Hematopoietic multipotent progenitor cell (in vitro differentiated cells): ENCODE measurements at regions not wholly inside any gene's neighbourhood (a gene's known extent, or its start where the extent isn't known, plus 50 kb on each side); places are given as distances from the start of the nearest gene placed in this dataset.

Source experiments
- DNase-seq, 3 donors: peaks; one replicate each; pipeline ENCODE4 v3.0.0-alpha.2; 2011 to 2015; ENCODE audit warnings: low read depth in 2 of 3, low spot score in 2 of 3

DNA sequence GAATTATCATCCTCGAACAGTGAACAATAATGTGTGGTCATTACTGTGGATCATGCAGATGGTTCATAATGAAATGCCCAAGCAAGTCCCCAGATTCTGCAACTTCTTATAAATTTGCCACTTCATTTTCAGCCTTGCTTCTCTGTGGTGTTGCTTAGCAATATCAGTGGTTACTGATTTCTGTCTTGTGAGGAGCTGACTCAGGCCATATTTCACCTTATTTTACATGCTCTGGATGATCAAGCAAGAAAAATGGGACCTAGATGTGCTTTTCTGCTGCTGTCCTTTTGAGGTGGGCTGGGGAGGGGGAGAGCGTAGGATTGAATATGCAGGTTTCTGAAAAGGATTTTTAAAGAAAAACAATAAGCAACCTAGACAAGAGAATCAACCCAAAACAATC lies 188.3 kb downstream of the SLC24A2 start:
- no peak for DNase-seq

DNA sequence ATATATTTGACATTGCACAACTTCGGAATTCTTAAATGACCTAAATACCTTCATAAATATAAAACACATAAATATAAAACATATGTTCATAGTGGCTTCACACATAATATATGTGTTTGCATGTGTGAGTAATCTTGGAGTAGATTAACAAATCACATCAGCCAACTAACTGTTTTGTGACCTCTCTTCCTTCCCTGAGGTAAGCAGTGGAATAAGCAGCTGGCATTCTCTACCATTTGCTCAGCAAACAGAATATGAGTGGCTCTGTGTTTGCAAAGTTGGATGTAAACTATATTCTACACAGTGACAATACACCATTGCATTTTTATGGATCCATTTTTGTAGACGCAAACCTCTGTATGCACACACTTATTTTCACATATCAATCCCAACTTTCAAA lies 189.9 kb downstream of the ACER2 start:
- no peak for DNase-seq

- no peak for DNase-seq
Observed at GRCh38 chr9:19597176-19597575, 188.4 kb downstream of the ACER2 start.

DNA sequence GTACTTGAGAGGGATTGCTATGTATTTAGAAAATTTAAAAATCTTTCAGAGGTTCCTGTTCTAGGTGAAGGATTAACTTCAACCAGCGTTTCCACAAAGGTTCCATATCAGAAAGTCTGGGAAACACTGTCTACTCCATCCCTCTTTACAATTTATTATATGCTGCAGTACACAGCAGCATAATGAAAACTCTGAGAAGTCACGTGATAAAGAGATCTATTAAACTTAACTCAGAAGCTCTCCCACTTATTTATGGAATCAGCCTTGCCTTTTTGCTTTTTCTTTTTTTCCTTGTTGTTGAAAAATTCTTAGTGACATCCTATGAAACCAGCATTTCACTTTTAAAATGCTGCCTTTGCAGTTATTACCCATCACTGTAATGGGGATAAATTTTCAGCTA lies 186.2 kb downstream of the ACER2 start:
- DNase-seq, result no peak

DNA sequence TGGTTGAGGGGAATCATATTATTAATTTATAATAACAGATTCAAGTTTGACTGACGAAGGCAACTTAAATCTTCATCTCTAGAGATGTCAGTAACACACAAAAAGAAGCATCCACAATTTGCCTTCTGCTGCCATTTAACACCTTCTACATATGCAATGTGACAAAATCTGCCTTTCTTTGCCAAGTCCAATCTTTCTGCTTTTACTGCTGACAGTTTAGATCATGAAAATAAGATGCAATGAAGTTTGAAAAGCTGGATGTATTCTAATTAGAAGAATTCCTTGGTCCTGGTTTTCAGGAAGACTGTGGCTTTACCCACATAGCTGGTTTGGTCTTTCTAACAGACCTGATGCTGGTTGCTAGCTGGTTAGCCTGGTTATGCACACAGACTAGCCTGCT lies 178.9 kb downstream of the ACER2 start:
- no peak for DNase-seq

DNA sequence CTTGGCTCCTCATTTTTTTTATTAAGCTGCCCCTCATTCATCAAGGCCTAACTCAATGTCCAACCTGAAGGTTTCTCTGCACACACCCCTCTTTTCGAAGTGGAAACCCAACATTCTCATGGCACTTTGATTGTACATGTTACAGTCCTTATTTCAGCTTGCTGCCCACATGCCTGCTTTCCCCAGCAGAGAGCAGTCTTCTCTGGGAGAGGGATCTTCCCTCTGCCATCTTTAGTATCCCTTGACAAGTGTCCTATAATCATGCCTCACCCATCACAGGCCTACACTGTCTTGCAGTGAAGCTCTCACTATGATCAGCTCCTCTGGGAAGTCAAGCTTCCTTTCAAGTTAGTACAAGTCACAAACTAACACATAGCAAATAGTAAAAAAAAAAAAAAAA lies 175.1 kb downstream of the ACER2 start:
- DNase-seq, result no peak

DNA sequence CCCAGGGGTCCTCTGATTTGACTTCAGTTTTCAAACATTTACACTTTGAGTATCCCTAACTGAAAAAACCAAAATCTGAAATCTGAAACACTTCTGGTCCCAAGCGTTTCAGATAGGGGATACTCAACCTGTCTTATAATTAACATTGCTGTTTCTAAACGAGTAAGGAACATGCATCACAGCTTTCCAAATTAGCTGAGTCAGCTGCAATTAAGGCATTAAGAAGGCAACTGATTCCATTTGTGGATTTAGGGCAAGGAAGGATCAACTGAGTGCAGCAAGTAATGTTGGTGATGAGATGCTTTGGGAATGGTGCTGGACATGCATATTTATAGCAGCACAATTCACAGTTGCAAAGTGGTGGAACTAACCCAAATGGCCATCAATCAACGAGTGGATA lies 168.6 kb downstream of the ACER2 start:
- no peak for DNase-seq

DNA sequence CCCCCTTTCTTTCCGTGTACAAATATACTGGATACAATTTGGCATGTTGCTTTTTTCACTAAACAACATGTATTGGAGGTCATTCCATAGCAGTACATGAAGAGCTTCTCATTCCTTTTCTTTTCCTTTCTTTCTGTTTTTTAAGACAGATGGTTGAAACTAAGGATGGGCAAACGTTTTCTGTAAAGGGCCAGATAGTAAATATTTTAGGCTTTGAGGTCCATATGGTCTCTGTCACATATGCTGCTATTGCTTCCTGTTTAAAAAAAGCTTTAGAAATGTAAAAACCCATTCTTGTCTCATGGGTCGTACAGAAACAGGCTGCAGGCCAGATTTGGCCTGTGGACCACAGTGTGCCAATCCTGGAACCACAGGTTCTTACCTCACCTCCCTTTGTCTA lies 160.1 kb downstream of the ACER2 start:
- no peak for DNase-seq

- no peak for DNase-seq
Observed at GRCh38 chr9:19564396-19565061, 155.7 kb downstream of the ACER2 start.

- no peak for DNase-seq
Observed at GRCh38 chr9:19555214-19555613, 146.4 kb downstream of the ACER2 start.

GRCh38 chr9:19554529-19554928 lies 145.7 kb downstream of the ACER2 start:
- DNase-seq, result no peak

DNA sequence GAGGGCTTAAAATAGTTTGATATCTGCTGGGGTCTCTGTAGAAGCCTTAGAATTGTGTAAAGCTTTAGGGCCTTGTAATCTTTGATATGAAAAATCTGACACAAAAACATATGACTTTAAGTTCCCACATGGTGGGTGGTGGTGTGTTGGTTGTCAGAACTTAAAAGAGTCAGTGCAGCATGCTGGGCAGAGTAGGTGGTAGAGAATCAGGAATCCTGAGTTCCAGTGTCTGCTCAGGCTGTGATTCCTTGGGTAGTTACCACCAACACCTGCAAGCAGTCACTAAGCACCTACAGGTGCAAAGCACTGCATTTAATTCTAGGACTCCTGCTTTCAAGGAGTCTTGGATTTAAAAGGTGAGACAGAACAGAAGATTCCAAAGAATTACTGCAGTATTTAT lies 144.6 kb downstream of the ACER2 start:
- DNase-seq, result no peak

DNA sequence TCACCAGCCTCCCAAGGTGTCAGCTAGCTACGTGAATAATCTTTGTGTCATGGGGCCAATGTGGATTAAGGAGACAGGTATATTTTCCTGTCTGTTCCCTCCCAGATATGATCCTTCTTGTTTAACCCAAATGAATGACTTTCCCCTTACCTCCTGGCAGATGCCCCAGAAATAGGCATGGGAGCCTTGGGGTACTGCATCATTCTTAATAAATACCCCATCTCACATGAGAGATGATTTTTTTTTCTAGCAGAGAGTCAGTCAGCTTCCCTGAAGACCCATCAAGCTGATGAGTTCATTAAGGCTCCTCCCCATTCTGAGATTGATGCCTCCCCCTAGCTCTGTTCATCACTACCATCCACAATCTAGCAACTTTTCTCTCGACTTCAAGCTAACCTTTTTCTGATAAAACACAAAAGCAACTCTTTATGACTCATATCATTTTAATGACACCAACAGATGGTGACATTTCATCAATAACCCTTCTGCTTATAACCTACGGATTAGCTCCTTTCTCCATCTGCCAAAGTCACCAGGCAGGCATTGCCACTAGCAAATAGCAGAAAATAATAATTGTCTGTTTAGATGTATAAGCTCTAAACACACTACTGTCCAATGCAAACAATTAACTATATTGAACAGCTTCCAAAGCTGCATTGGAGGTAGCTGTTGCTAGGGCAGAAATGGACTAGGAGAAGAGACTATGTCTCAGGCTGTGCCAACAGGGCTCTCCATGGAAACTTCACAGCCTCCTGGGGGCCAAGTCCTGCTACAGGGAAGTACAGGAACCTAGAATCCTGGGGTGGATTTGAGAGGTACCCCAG lies 143.7 kb downstream of the ACER2 start:
- DNase-seq, result no peak

DNA sequence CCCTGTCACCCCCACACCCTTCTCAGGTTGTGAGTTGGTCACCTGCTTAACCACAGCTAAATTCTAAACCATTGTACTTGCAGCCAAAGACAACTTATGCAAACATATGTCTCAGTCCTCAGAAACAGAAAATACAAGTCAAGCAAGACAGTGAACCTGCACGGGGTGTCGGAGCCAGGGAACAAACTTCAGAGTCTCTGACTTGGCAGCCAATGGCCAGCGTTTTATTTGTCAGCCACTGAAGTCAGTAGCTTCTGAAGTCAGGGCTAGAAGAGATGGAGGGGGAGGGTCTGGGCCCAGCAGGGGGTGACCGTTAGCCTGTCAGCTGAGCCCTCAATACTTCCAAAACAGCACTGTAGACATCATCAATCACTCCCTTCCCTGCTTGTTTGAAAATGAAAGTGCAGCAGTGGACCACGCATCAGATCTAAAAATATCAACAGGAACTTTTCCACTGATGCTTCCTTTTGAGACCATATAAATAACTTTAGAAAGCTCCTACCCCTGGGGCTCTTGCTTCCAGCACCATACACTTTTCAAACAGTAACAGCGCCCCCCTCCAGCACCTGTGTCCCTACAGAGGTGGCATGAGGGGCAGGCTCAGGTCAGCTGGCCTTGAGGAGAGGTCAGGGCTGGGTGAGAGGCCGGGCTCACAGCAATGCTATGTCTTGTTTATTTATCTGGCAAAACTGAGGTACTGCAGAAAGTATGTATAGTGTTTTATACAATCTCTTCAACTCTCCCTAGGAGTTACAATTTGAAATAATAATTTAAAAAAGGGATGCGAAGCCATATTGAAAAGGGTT lies 142.5 kb downstream of the ACER2 start:
- peak in 2 of 3 donors; percentile 9 to 52 for DNase-seq

GRCh38 chr9:19550009-19550408 lies 141.2 kb downstream of the ACER2 start:
- peak in 1 of 3 donors; percentile 9 for DNase-seq

DNA sequence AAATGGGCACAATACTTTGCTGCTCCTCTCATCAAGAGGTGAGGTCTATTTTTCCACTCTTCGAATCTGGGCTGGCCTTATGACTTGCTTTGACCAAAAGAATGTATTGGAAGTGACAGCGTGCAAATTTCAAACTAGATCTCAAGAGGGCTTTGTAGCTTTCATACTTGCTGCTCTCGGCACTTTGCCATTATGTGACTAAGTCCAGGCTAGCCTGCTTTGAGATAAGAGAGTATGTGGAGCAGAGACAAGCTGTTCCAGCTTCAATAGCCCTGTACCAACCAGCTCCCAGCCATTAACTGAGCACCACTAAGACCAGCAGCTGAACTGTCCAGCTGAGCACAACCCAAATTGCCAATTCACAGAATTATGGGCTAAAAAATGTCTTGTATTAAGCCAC lies 124.6 kb downstream of the ACER2 start:
- DNase-seq, result no peak

DNA sequence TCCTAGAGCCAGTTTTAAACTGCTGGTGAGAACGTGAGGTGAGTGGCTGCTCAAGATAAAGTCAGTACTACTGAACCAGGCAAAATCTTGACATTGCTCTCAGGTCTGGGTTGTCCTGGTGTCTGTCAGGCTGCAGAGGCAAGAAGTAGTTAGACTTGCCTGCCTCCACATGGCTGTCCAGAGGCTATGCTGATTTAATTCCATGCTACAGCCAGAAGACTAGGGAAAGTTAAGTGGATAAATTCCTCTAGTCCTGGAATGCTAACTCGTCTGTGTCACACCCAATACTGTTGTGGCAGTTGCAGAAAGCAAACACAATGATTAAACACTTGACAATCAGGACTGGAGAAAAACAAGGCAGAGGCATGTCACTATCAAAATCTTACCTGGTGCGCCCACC lies 118.9 kb downstream of the ACER2 start:
- DNase-seq, result no peak

- no peak for DNase-seq
Observed at GRCh38 chr9:19522558-19522957, 113.7 kb downstream of the ACER2 start.

- DNase-seq, result no peak
Observed at GRCh38 chr9:19521205-19521604, 112.4 kb downstream of the ACER2 start.

DNA sequence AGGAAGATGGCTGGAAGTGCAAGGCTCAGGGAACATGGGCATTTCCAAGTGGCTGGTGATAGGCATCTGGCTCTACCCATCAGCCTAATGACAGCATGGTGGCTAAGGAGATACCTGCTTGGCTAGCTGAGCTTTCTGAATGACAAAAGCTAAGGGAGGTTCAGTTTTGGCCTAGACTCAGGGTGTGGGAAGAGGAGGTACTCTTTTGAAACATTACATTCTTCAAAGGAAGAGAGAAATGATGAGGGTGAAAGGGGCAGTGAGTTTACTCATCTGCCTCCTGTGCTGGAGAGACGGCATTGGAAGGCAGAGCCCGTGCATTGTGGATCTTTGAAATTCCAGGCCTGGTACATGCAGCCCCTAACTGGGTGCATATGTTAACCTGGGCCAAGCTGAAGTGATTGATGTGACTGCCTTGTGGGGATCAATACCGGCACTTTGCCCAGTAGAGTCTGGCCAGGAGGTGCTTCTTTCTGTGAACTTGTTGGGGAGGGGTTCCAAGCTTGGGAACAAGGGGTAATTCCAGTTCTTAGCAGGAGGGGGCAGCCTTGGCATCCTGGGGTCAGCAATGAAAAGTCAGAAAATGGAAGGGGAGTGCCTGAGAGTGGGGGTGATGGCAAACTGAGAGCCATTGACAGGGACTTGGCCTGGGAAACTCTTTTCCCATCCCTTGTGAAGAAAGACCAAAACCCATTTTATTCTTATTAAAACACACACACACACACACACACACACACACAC lies 108.6 kb downstream of the ACER2 start:
- peak in 2 of 3 donors; percentile 18 to 38 for DNase-seq

DNA sequence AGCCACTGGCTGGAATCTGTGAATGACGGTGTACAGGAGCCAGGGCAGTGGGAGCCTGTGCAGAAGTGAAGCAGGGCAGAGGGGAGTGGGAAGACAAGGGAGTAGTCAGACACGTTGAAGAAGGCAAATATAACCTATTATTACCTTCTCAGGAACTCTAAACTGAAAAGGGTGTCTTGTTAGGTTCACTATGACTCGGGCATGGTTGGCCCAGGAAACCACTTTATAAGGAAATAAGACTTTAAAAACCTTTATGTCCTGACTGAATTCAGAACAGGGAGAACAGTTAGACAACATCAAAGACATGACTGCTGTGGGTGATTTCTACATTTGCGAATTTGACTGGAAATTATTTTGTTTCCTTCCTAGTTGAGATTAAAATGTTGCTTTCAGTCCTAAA lies 107.5 kb downstream of the ACER2 start:
- DNase-seq, result no peak
